ENCODE measurements at regions not wholly inside any gene's neighbourhood (a gene's known extent, or its start where the extent isn't known, plus 50 kb on each side); places are given as distances from the start of the nearest gene placed in this dataset.
"Not testable (repeated sequence)": the region's sequence is repeated elsewhere in the genome, so short reads cannot be mapped to it uniquely, and the experiment has no call there.

DNA sequence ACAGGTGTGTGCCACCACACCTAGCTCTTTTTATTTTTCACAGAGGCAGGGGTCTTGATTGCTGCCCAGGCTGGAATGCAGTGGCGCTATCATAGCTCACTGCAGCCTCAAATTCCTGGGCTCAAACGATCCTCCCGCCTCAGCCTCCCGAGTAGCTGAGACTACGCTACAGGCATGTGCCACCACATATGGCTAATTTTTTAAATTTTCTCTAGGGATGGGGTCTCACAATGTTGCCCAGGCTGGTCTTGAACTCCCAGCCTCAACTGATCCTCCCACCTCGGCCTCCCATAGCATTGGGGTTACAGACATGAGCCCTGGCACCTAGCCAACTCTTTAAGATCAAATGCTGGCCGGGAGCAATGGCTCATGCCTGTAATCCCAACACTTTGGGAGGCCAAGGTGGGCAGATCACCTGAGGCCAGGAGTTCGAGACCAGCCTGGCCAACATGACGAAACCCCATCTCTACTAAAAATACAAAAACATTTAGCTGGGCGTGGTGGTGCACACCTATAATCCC lies 50.6 kb upstream of the MYL10 start:
- not testable (repeated sequence) for H2AFZ ChIP-seq (ENCODE audit: low read depth, low read length); H3K14ac ChIP-seq (ENCODE audit: low read length in 2 of 2); H3K4ac ChIP-seq (ENCODE audit: low read depth in 1 of 2, low read length in 2 of 2); H3K36me3 ChIP-seq (ENCODE audit: control insufficient read depth in 1 of 2, insufficient read depth in 2 of 2, low read depth in 1 of 2, low read length in 2 of 2); H2BK15ac ChIP-seq (ENCODE audit: low read depth, poor library complexity, severe bottlenecking); H4K91ac ChIP-seq (ENCODE audit: low read length); DNase-seq; H3K79me1 ChIP-seq (replicated peaks; ENCODE audit: low read length, poor library complexity, severe bottlenecking); H2BK12ac ChIP-seq (ENCODE audit: low read length in 2 of 2); H3K4me2 ChIP-seq (ENCODE audit: low read length, poor library complexity, severe bottlenecking); H3K9ac ChIP-seq (ENCODE audit: low read length); H3K4me3 ChIP-seq (ENCODE audit: insufficient read depth in 1 of 2, low read depth in 1 of 2, low read length in 2 of 2); H3K27ac ChIP-seq (ENCODE audit: low read length, poor library complexity, severe bottlenecking); H3K18ac ChIP-seq (ENCODE audit: low read depth in 1 of 2, low read length in 2 of 2); H2AK5ac ChIP-seq (ENCODE audit: low read length, severe bottlenecking); H2BK120ac ChIP-seq (ENCODE audit: low read depth, low read length); H4K8ac ChIP-seq (ENCODE audit: low read length); H2BK5ac ChIP-seq (ENCODE audit: low read depth, low read length, poor library complexity, severe bottlenecking); H3K23ac ChIP-seq (ENCODE audit: low read length in 2 of 2); H3K9me3 ChIP-seq (ENCODE audit: control insufficient read depth, low read length)
- Histone ChIP-seq H3K4me1 (ENCODE audit: control insufficient read depth, insufficient read depth, low read depth, low read length) (peaks cover 25% of the 10 kb centered on the region), H3K27me3 (ENCODE audit: control insufficient read depth in 1 of 2, insufficient read depth in 1 of 2, low read length in 2 of 2) (peaks cover 0 to 38% of the 10 kb centered on the region in 2 experiments)
- WGBS = 95% methylated on average over 10 of the region's 10 CpGs

DNA sequence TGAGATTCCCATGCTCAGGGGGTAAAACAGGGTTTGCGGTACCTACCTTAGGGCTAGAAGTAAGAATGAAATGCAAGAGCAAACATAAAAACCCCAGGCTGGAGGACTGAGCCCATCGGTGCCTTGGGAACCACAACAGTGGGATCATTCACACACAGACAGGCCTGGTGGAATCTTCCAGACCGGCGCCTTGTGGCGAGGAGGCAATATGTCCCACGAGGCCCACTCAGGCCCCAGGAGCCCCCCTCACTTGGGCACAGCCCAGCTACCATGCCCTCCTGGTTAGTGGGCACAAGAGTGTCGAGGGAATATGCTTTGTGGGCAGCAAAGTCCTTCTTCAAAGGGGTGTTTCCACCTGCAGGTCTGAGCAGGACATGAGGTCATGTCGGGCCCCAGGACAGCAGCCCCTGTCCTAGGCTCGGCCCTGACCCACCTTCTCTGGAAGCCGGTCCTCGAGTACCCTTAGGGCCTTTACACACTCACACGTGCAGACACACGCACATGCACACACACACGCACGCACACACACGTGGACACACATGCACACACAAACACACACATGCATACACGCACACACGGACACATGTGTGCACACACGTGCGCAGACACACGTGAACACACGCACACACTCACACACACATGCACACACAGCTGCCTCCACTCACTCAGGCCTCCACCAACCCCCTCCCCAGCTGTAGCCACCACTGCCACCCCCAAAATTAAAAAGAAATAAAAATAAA lies 51.5 kb upstream of the MYL10 start:
- Histone ChIP-seq H3K23ac (ENCODE audit: low read length in 2 of 2) (no peak overlapping the region), H2AFZ (ENCODE audit: low read depth, low read length) (no peak overlapping the region), H2AK5ac (ENCODE audit: low read length, severe bottlenecking) (peak overlapping the region; percentile 9), H2BK15ac (ENCODE audit: low read depth, poor library complexity, severe bottlenecking) (no peak overlapping the region), H2BK12ac (ENCODE audit: low read length in 2 of 2) (no peak overlapping the region), H3K4me1 (ENCODE audit: control insufficient read depth, insufficient read depth, low read depth, low read length) (peaks cover 25% of the 10 kb centered on the region), H4K8ac (ENCODE audit: low read length) (peak overlapping the region; percentile 12), H3K79me1 (replicated peaks; ENCODE audit: low read length, poor library complexity, severe bottlenecking) (no peaks in the 10 kb centered on the region), H3K27me3 (ENCODE audit: control insufficient read depth in 1 of 2, insufficient read depth in 1 of 2, low read length in 2 of 2) (peaks cover 0 to 39% of the 10 kb centered on the region in 2 experiments), H3K4me2 (ENCODE audit: low read length, poor library complexity, severe bottlenecking) (peak overlapping the region; percentile 67), H3K14ac (ENCODE audit: low read length in 2 of 2) (no peak overlapping the region), H3K4ac (ENCODE audit: low read depth in 1 of 2, low read length in 2 of 2) (no peak overlapping the region), H3K27ac (ENCODE audit: low read length, poor library complexity, severe bottlenecking) (peak overlapping the region; percentile 31), H3K4me3 (ENCODE audit: insufficient read depth in 1 of 2, low read depth in 1 of 2, low read length in 2 of 2) (peak overlapping the region in 1 of 2 experiments; percentile 8), H3K9ac (ENCODE audit: low read length) (no peak overlapping the region), H2BK120ac (ENCODE audit: low read depth, low read length) (no peak overlapping the region), H2BK5ac (ENCODE audit: low read depth, low read length, poor library complexity, severe bottlenecking) (no peak overlapping the region), H3K36me3 (ENCODE audit: control insufficient read depth in 1 of 2, insufficient read depth in 2 of 2, low read depth in 1 of 2, low read length in 2 of 2) (no peaks in the 10 kb centered on the region), H3K18ac (ENCODE audit: low read depth in 1 of 2, low read length in 2 of 2) (peak overlapping the region in 1 of 2 experiments; percentile 38), H3K9me3 (ENCODE audit: control insufficient read depth, low read length) (no peaks in the 10 kb centered on the region), H4K91ac (ENCODE audit: low read length) (peak overlapping the region; percentile 80)
- WGBS = 92% methylated on average over 22 of the region's 22 CpGs
- peak; percentile 16 for DNase-seq

DNA sequence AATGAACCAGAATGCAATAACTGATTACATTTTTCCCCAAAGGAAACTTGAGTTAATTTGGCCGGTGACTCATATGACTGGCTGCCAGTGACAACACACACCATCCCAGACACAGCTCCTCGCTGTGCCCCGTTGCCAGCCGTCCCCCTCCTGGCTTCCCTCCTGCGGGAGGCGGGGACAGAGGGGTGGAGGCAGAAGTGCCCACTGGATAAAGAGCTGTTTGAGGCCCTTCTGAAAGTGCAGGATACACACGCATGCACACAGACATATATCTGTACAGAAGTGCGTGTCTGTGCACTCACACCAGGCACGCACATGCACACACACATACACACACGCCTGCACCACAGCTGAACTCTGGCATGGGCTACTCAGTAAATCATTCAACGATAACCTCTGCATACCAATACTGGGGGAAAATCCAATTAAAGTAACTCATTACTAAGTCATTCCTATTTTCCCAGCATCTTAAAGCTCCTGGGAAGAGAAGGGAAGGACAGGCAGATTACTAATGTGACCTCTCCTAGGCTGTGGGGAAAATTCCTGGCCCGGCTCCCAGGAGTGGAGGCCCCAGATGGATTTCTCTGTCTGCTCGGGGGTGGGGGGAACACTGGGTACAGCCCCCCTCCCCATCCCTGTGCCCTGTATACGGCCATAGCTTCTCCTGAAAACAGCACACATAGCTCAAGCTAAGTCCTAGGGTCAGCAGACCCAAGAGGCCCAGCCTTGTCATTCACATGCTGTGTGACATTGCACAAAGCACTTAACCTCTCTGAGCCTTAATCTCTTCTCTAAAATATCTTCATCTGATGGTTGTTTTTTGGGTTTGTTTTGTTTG lies 52.3 kb upstream of the MYL10 start:
- Histone ChIP-seq H3K23ac (ENCODE audit: low read length in 2 of 2) (no peak overlapping the region), H2BK12ac (ENCODE audit: low read length in 2 of 2) (no peak overlapping the region), H3K4me3 (ENCODE audit: insufficient read depth in 1 of 2, low read depth in 1 of 2, low read length in 2 of 2) (peak overlapping the region in 1 of 2 experiments; percentile 0), H3K9me3 (ENCODE audit: control insufficient read depth, low read length) (no peaks in the 10 kb centered on the region), H3K4me2 (ENCODE audit: low read length, poor library complexity, severe bottlenecking) (peak overlapping the region; percentile 67), H3K4me1 (ENCODE audit: control insufficient read depth, insufficient read depth, low read depth, low read length) (peaks cover 25% of the 10 kb centered on the region), H3K4ac (ENCODE audit: low read depth in 1 of 2, low read length in 2 of 2) (no peak overlapping the region), H3K14ac (ENCODE audit: low read length in 2 of 2) (no peak overlapping the region), H4K8ac (ENCODE audit: low read length) (peak overlapping the region; percentile 47), H2AFZ (ENCODE audit: low read depth, low read length) (no peak overlapping the region), H3K9ac (ENCODE audit: low read length) (no peak overlapping the region), H2BK120ac (ENCODE audit: low read depth, low read length) (no peak overlapping the region), H2BK15ac (ENCODE audit: low read depth, poor library complexity, severe bottlenecking) (no peak overlapping the region), H3K18ac (ENCODE audit: low read depth in 1 of 2, low read length in 2 of 2) (peak overlapping the region; percentile 19 to 63), H3K79me1 (replicated peaks; ENCODE audit: low read length, poor library complexity, severe bottlenecking) (no peaks in the 10 kb centered on the region), H2BK5ac (ENCODE audit: low read depth, low read length, poor library complexity, severe bottlenecking) (no peak overlapping the region), H3K27ac (ENCODE audit: low read length, poor library complexity, severe bottlenecking) (peak overlapping the region; percentile 83), H3K27me3 (ENCODE audit: control insufficient read depth in 1 of 2, insufficient read depth in 1 of 2, low read length in 2 of 2) (peaks cover 0 to 32% of the 10 kb centered on the region in 2 experiments), H3K36me3 (ENCODE audit: control insufficient read depth in 1 of 2, insufficient read depth in 2 of 2, low read depth in 1 of 2, low read length in 2 of 2) (no peaks in the 10 kb centered on the region), H4K91ac (ENCODE audit: low read length) (peak overlapping the region; percentile 50), H2AK5ac (ENCODE audit: low read length, severe bottlenecking) (no peak overlapping the region)
- WGBS = 44% methylated on average over 12 of the region's 14 CpGs
- DNase-seq = peak; percentile 82

DNA sequence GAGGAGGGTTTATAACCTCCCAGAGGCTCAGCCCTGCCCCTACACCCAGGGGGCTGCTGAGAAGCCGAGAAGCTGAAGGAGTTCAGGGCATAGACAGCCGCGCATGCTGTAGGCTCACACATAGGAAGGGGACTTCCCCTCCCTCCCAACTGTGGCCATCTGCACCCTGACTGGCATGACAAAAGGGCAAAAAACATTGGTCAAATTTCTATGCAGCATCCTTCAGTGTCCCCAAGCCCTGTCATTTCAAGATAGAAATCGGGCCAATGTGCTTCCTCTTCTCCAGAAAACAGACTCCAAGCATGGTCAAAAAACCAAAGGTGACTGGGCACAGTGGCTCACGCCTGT lies 55.9 kb upstream of the MYL10 start:
- H2BK12ac ChIP-seq (ENCODE audit: low read length in 2 of 2) = no peak overlapping the region
- H4K8ac ChIP-seq (ENCODE audit: low read length) = no peak overlapping the region
- H4K91ac ChIP-seq (ENCODE audit: low read length) = no peak overlapping the region
- H3K4ac ChIP-seq (ENCODE audit: low read depth in 1 of 2, low read length in 2 of 2) = no peak overlapping the region
- H2BK15ac ChIP-seq (ENCODE audit: low read depth, poor library complexity, severe bottlenecking) = no peak overlapping the region
- no peak overlapping the region for H3K23ac ChIP-seq (ENCODE audit: low read length in 2 of 2)
- no peaks in the 10 kb centered on the region for H3K36me3 ChIP-seq (ENCODE audit: control insufficient read depth in 1 of 2, insufficient read depth in 2 of 2, low read depth in 1 of 2, low read length in 2 of 2)
- no peak overlapping the region for H3K4me3 ChIP-seq (ENCODE audit: insufficient read depth in 1 of 2, low read depth in 1 of 2, low read length in 2 of 2)
- DNase-seq = no peak
- peaks cover 0 to 30% of the 10 kb centered on the region in 2 experiments for H3K27me3 ChIP-seq (ENCODE audit: control insufficient read depth in 1 of 2, insufficient read depth in 1 of 2, low read length in 2 of 2)
- no peak overlapping the region for H3K18ac ChIP-seq (ENCODE audit: low read depth in 1 of 2, low read length in 2 of 2)
- no peak overlapping the region for H3K14ac ChIP-seq (ENCODE audit: low read length in 2 of 2)
- no peak overlapping the region for H3K4me2 ChIP-seq (ENCODE audit: low read length, poor library complexity, severe bottlenecking)
- H2AFZ ChIP-seq (ENCODE audit: low read depth, low read length) = no peak overlapping the region
- H2BK5ac ChIP-seq (ENCODE audit: low read depth, low read length, poor library complexity, severe bottlenecking) = no peak overlapping the region
- H2BK120ac ChIP-seq (ENCODE audit: low read depth, low read length) = no peak overlapping the region
- no peak overlapping the region for H3K9ac ChIP-seq (ENCODE audit: low read length)
- peaks cover 26% of the 10 kb centered on the region for H3K4me1 ChIP-seq (ENCODE audit: control insufficient read depth, insufficient read depth, low read depth, low read length)
- 89% methylated on average over 5 of the region's 5 CpGs for WGBS
- no peak overlapping the region for H2AK5ac ChIP-seq (ENCODE audit: low read length, severe bottlenecking)
- no peaks in the 10 kb centered on the region for H3K79me1 ChIP-seq (replicated peaks; ENCODE audit: low read length, poor library complexity, severe bottlenecking)
- no peaks in the 10 kb centered on the region for H3K9me3 ChIP-seq (ENCODE audit: control insufficient read depth, low read length)
- H3K27ac ChIP-seq (ENCODE audit: low read length, poor library complexity, severe bottlenecking) = no peak overlapping the region
